ENCODE measurements at regions not wholly inside any gene's neighbourhood (a gene's known extent, or its start where the extent isn't known, plus 50 kb on each side); places are given as distances from the start of the nearest gene placed in this dataset.

- Histone ChIP-seq H3K4me1 (no peaks in the 10 kb centered on the region), H3K36me3 (no peaks in the 10 kb centered on the region), H3K4me3 (no peak overlapping the region), H3K27ac (no peak overlapping the region), H3K9me3 (no peaks in the 10 kb centered on the region), H3K27me3 (no peaks in the 10 kb centered on the region)
- no peak for DNase-seq
- TF ChIP-seq CTCF (IDR thresholded peaks at IDR 0.05): no peak
- intact Hi-C loops (cut with DNase I): no loop called here
- ATAC-seq: no peak
Measured at GRCh38 chr1:68954841-68955240, 458.0 kb upstream of the DEPDC1 start.

GRCh38 chr1:68955424-68955823, 458.5 kb upstream of the DEPDC1 start:
- ATAC-seq (no peak), DNase-seq (no peak)
- Histone ChIP-seq H3K36me3 (no peaks in the 10 kb centered on the region), H3K4me3 (no peak overlapping the region), H3K27ac (no peak overlapping the region), H3K9me3 (no peaks in the 10 kb centered on the region), H3K4me1 (no peaks in the 10 kb centered on the region), H3K27me3 (no peaks in the 10 kb centered on the region)
- TF ChIP-seq CTCF (IDR thresholded peaks at IDR 0.05): no peak
- intact Hi-C loops (cut with DNase I): no loop called here

GRCh38 chr1:68958958-68959357, 462.1 kb upstream of the DEPDC1 start:
- no peak for ATAC-seq
- intact Hi-C loops (cut with DNase I): no loop called here

GRCh38 chr1:68959461-68960030, 462.7 kb upstream of the DEPDC1 start:
- Histone ChIP-seq H3K9me3 (peaks cover 0 to 3% of the 10 kb centered on the region in 2 donors), H3K36me3 (no peaks in the 10 kb centered on the region), H3K27ac (no peak overlapping the region), H3K27me3 (no peaks in the 10 kb centered on the region), H3K4me3 (no peak overlapping the region), H3K4me1 (no peaks in the 10 kb centered on the region)
- ATAC-seq: no peak
- TF ChIP-seq CTCF (IDR thresholded peaks at IDR 0.05): no peak
- intact Hi-C loops (cut with DNase I): no loop called here
- no peak for DNase-seq

More at GRCh38 chr1:68958958-68959357, 462.1 kb upstream of the DEPDC1 start:
- peaks cover 0 to 3% of the 10 kb centered on the region in 2 donors for H3K9me3 ChIP-seq
- no peak overlapping the region for H3K27ac ChIP-seq
- H3K36me3 ChIP-seq: no peaks in the 10 kb centered on the region
- DNase-seq: no peak
- H3K4me1 ChIP-seq: no peaks in the 10 kb centered on the region
- TF ChIP-seq CTCF (IDR thresholded peaks at IDR 0.05): no peak
- no peaks in the 10 kb centered on the region for H3K27me3 ChIP-seq
- H3K4me3 ChIP-seq: no peak overlapping the region

GRCh38 chr1:68961143-68961542, 464.3 kb upstream of the DEPDC1 start:
- H3K4me3 ChIP-seq: no peak overlapping the region
- no peaks in the 10 kb centered on the region for H3K27me3 ChIP-seq
- DNase-seq: no peak
- intact Hi-C loops (cut with DNase I): no loop called here
- H3K9me3 ChIP-seq: peaks cover 0 to 3% of the 10 kb centered on the region in 2 donors
- no peaks in the 10 kb centered on the region for H3K36me3 ChIP-seq
- no peak for TF ChIP-seq CTCF (IDR thresholded peaks at IDR 0.05)
- no peak overlapping the region for H3K27ac ChIP-seq
- no peaks in the 10 kb centered on the region for H3K4me1 ChIP-seq
- no peak for ATAC-seq

Data from left lung (tissue), 4 donors.